ENCODE measurements at regions not wholly inside any gene's neighbourhood (a gene's known extent, or its start where the extent isn't known, plus 50 kb on each side); places are given as distances from the start of the nearest gene placed in this dataset.
"Not testable (repeated sequence)": the region's sequence is repeated elsewhere in the genome, so short reads cannot be mapped to it uniquely, and the experiment has no call there.

DNA sequence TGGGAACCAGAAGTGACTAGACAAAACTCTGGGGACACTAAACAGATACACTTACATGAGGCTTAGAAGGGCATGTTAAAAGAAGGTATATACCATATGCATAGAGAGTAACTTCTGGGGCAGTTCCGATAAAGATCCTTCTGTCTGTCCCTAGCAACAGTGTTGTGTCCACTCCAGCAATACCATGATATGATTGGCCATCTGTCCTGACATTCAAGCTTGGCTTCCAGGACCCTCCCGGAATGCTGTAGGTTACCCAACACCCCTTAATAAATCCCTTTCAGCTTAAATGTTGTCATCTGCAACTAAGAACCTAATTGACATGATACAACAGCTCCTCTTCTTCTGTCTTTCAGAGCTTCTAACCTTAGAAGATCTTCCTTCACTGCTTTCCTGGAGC is 307.7 kb downstream of the OMA1 start:
- no peak for DNase-seq (ENCODE audit: low spot score)
- TF ChIP-seq, protein P1, sequence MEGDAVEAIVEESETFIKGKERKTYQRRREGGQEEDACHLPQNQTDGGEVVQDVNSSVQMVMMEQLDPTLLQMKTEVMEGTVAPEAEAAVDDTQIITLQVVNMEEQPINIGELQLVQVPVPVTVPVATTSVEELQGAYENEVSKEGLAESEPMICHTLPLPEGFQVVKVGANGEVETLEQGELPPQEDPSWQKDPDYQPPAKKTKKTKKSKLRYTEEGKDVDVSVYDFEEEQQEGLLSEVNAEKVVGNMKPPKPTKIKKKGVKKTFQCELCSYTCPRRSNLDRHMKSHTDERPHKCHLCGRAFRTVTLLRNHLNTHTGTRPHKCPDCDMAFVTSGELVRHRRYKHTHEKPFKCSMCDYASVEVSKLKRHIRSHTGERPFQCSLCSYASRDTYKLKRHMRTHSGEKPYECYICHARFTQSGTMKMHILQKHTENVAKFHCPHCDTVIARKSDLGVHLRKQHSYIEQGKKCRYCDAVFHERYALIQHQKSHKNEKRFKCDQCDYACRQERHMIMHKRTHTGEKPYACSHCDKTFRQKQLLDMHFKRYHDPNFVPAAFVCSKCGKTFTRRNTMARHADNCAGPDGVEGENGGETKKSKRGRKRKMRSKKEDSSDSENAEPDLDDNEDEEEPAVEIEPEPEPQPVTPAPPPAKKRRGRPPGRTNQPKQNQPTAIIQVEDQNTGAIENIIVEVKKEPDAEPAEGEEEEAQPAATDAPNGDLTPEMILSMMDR (IDR thresholded peaks at IDR 0.05) = no peak
- Histone ChIP-seq H3K9me3 (no peaks in the 10 kb centered on the region), H3K27me3 (no peaks in the 10 kb centered on the region), H3K4me1 (no peaks in the 10 kb centered on the region), H3K27ac (no peak overlapping the region), H3K36me3 (no peaks in the 10 kb centered on the region), H3K4me3 (no peak overlapping the region)

DNA sequence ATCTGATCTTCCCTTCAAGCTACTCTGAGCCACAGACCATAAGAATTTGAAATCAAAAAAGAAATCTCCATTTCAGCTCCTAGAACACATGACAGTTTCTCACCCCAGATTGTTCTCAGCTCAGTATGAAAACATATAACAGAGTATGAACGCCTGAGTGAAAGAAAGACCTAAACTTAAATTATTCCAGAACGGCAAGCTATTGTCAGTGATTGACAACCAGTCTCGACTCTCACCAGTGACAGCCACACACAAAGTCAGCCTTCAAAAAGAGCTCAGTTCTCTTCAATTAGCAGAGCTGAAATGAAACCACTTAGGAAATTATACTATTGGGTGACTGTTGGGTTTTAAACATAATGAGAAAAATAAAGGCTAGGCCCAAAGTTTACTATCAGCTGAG is 312.8 kb downstream of the OMA1 start:
- DNase-seq (ENCODE audit: low spot score) = no peak
- no peaks in the 10 kb centered on the region for H3K36me3 ChIP-seq
- H3K27me3 ChIP-seq = no peaks in the 10 kb centered on the region
- TF ChIP-seq, protein P1 (IDR thresholded peaks at IDR 0.05) = no peak
- H3K27ac ChIP-seq = no peak overlapping the region
- H3K4me3 ChIP-seq = no peak overlapping the region
- H3K9me3 ChIP-seq = no peaks in the 10 kb centered on the region
- no peaks in the 10 kb centered on the region for H3K4me1 ChIP-seq

GRCh38 chr1:58231204-58231603 is 315.3 kb downstream of the OMA1 start:
- TF ChIP-seq, protein P1 (IDR thresholded peaks at IDR 0.05) = no peak
- H3K27me3 ChIP-seq = no peaks in the 10 kb centered on the region
- no peaks in the 10 kb centered on the region for H3K36me3 ChIP-seq
- no peak overlapping the region for H3K27ac ChIP-seq
- DNase-seq (ENCODE audit: low spot score) = no peak
- no peaks in the 10 kb centered on the region for H3K9me3 ChIP-seq
- H3K4me3 ChIP-seq = no peak overlapping the region
- no peaks in the 10 kb centered on the region for H3K4me1 ChIP-seq

GRCh38 chr1:58227604-58228003 is 318.9 kb downstream of the OMA1 start:
- H3K27me3 ChIP-seq = no peaks in the 10 kb centered on the region
- no peak overlapping the region for H3K27ac ChIP-seq
- H3K4me3 ChIP-seq = no peak overlapping the region
- DNase-seq (ENCODE audit: low spot score) = no peak
- no peaks in the 10 kb centered on the region for H3K9me3 ChIP-seq
- no peaks in the 10 kb centered on the region for H3K4me1 ChIP-seq
- no peaks in the 10 kb centered on the region for H3K36me3 ChIP-seq
- TF ChIP-seq, protein P1 (IDR thresholded peaks at IDR 0.05) = no peak

- Histone ChIP-seq H3K4me1 (no peaks in the 10 kb centered on the region), H3K27ac (no peak overlapping the region), H3K27me3 (no peaks in the 10 kb centered on the region), H3K4me3 (no peak overlapping the region), H3K36me3 (no peaks in the 10 kb centered on the region), H3K9me3 (no peaks in the 10 kb centered on the region)
- TF ChIP-seq, protein P1 (IDR thresholded peaks at IDR 0.05) = no peak
- no peak for DNase-seq (ENCODE audit: low spot score)
Observed at GRCh38 chr1:58223522-58223921, 323.0 kb downstream of the OMA1 start.

DNA sequence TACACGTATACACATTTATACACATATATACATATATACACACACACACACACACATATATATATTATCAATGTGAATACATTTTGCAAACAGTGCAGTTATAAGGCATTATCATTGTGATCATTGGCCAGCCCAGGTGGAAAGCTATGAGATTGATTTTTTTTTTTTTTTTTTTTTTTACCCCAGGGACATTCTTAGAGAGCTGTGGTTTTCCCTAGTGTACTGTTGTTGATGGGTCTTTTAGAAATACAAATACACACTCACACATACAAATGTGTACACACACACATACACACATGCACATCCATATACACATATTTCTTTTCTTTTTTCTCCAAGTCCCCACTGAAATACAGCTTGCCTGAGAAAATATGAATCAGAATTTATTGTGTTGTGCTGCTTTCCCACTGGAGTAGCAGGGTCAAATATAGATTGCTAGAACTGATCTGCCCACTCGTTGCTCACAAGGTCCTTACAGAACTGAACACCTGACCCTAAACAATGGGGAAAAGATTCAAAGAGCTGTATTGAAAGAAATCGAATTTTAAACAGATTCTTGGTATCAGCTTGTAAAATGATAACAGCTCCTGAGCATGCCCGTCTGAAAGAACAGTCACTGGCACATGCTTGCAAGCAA is 325.6 kb downstream of the OMA1 start:
- no peaks in the 10 kb centered on the region for H3K4me1 ChIP-seq
- H3K4me3 ChIP-seq = no peak overlapping the region
- H3K9me3 ChIP-seq = no peaks in the 10 kb centered on the region
- no peaks in the 10 kb centered on the region for H3K36me3 ChIP-seq
- H3K27ac ChIP-seq = no peak overlapping the region
- TF ChIP-seq, protein P1 (IDR thresholded peaks at IDR 0.05) = no peak
- H3K27me3 ChIP-seq = no peaks in the 10 kb centered on the region
- DNase-seq (ENCODE audit: low spot score) = no peak

- not testable (repeated sequence) for H3K27me3 ChIP-seq; H3K4me1 ChIP-seq; H3K4me3 ChIP-seq; H3K36me3 ChIP-seq; DNase-seq (ENCODE audit: low spot score); H3K27ac ChIP-seq; H3K9me3 ChIP-seq
Observed at GRCh38 chr1:58216169-58216568, 330.4 kb downstream of the OMA1 start.

Measured in right atrium auricular region (tissue), 2 donors.